ENCODE measurements at regions not wholly inside any gene's neighbourhood (a gene's known extent, or its start where the extent isn't known, plus 50 kb on each side); places are given as distances from the start of the nearest gene placed in this dataset.

GRCh38 chr5:116696366-116696765, 121.7 kb upstream of the SEMA6A start:
- Histone ChIP-seq H3K36me3 (ENCODE audit: control insufficient read depth, insufficient read depth, low read length) (no peaks in the 10 kb centered on the region), H3K4me1 (ENCODE audit: control insufficient read depth, insufficient read depth, low read length) (peaks cover 15% of the 10 kb centered on the region), H3K9ac (ENCODE audit: low read length) (no peak overlapping the region), H3K27me3 (ENCODE audit: control insufficient read depth, insufficient read depth, low read length) (no peaks in the 10 kb centered on the region), H3K27ac (ENCODE audit: low read depth, low read length) (no peak overlapping the region), H3K9me3 (ENCODE audit: control insufficient read depth, insufficient read depth, low read depth, low read length) (no peaks in the 10 kb centered on the region), H3K4me3 (ENCODE audit: low read depth, low read length) (no peak overlapping the region)

GRCh38 chr5:116695681-116696080, 121.1 kb upstream of the SEMA6A start:
- Histone ChIP-seq H3K27ac (ENCODE audit: low read depth, low read length) (no peak overlapping the region), H3K27me3 (ENCODE audit: control insufficient read depth, insufficient read depth, low read length) (no peaks in the 10 kb centered on the region), H3K36me3 (ENCODE audit: control insufficient read depth, insufficient read depth, low read length) (no peaks in the 10 kb centered on the region), H3K4me3 (ENCODE audit: low read depth, low read length) (no peak overlapping the region), H3K9ac (ENCODE audit: low read length) (no peak overlapping the region), H3K4me1 (ENCODE audit: control insufficient read depth, insufficient read depth, low read length) (peaks cover 15% of the 10 kb centered on the region), H3K9me3 (ENCODE audit: control insufficient read depth, insufficient read depth, low read depth, low read length) (no peaks in the 10 kb centered on the region)

GRCh38 chr5:116686438-116686837, 111.8 kb upstream of the SEMA6A start:
- Histone ChIP-seq H3K9me3 (ENCODE audit: control insufficient read depth, insufficient read depth, low read depth, low read length) (no peaks in the 10 kb centered on the region), H3K36me3 (ENCODE audit: control insufficient read depth, insufficient read depth, low read length) (no peaks in the 10 kb centered on the region), H3K27ac (ENCODE audit: low read depth, low read length) (no peak overlapping the region), H3K9ac (ENCODE audit: low read length) (no peak overlapping the region), H3K4me3 (ENCODE audit: low read depth, low read length) (no peak overlapping the region), H3K4me1 (ENCODE audit: control insufficient read depth, insufficient read depth, low read length) (peaks cover 7% of the 10 kb centered on the region; the same call in 1 of the 2 replicates), H3K27me3 (ENCODE audit: control insufficient read depth, insufficient read depth, low read length) (no peaks in the 10 kb centered on the region)

- H3K9me3 ChIP-seq (ENCODE audit: control insufficient read depth, insufficient read depth, low read depth, low read length): no peaks in the 10 kb centered on the region
- H3K36me3 ChIP-seq (ENCODE audit: control insufficient read depth, insufficient read depth, low read length): no peaks in the 10 kb centered on the region
- H3K4me3 ChIP-seq (ENCODE audit: low read depth, low read length): no peak overlapping the region
- H3K27ac ChIP-seq (ENCODE audit: low read depth, low read length): no peak overlapping the region
- H3K9ac ChIP-seq (ENCODE audit: low read length): no peak overlapping the region
- H3K27me3 ChIP-seq (ENCODE audit: control insufficient read depth, insufficient read depth, low read length): no peaks in the 10 kb centered on the region
- peaks cover 7% of the 10 kb centered on the region; the same call in 1 of the 2 replicates for H3K4me1 ChIP-seq (ENCODE audit: control insufficient read depth, insufficient read depth, low read length)
These were observed 111.3 kb upstream of the SEMA6A start for GRCh38 chr5:116685931-116686330.

GRCh38 chr5:116685069-116685468, 110.4 kb upstream of the SEMA6A start:
- Histone ChIP-seq H3K9ac (ENCODE audit: low read length) (no peak overlapping the region), H3K4me1 (ENCODE audit: control insufficient read depth, insufficient read depth, low read length) (peaks cover 7% of the 10 kb centered on the region; the same call in 1 of the 2 replicates), H3K36me3 (ENCODE audit: control insufficient read depth, insufficient read depth, low read length) (no peaks in the 10 kb centered on the region), H3K4me3 (ENCODE audit: low read depth, low read length) (no peak overlapping the region), H3K27ac (ENCODE audit: low read depth, low read length) (no peak overlapping the region), H3K27me3 (ENCODE audit: control insufficient read depth, insufficient read depth, low read length) (no peaks in the 10 kb centered on the region), H3K9me3 (ENCODE audit: control insufficient read depth, insufficient read depth, low read depth, low read length) (no peaks in the 10 kb centered on the region)

- H3K4me1 ChIP-seq (ENCODE audit: control insufficient read depth, insufficient read depth, low read length): peaks cover 3% of the 10 kb centered on the region; the same call in 1 of the 2 replicates
- H3K27ac ChIP-seq (ENCODE audit: low read depth, low read length): no peak overlapping the region
- no peak overlapping the region for H3K9ac ChIP-seq (ENCODE audit: low read length)
- H3K36me3 ChIP-seq (ENCODE audit: control insufficient read depth, insufficient read depth, low read length): no peaks in the 10 kb centered on the region
- H3K4me3 ChIP-seq (ENCODE audit: low read depth, low read length): no peak overlapping the region
- H3K27me3 ChIP-seq (ENCODE audit: control insufficient read depth, insufficient read depth, low read length): no peaks in the 10 kb centered on the region
- H3K9me3 ChIP-seq (ENCODE audit: control insufficient read depth, insufficient read depth, low read depth, low read length): no peaks in the 10 kb centered on the region
These were observed 106.9 kb upstream of the SEMA6A start for GRCh38 chr5:116681334-116682013.

- H3K4me1 ChIP-seq (ENCODE audit: control insufficient read depth, insufficient read depth, low read length): peaks cover 2% of the 10 kb centered on the region; the same call in 1 of the 2 replicates
- no peak overlapping the region for H3K27ac ChIP-seq (ENCODE audit: low read depth, low read length)
- no peaks in the 10 kb centered on the region for H3K36me3 ChIP-seq (ENCODE audit: control insufficient read depth, insufficient read depth, low read length)
- H3K9me3 ChIP-seq (ENCODE audit: control insufficient read depth, insufficient read depth, low read depth, low read length): no peaks in the 10 kb centered on the region
- H3K4me3 ChIP-seq (ENCODE audit: low read depth, low read length): no peak overlapping the region
- no peaks in the 10 kb centered on the region for H3K27me3 ChIP-seq (ENCODE audit: control insufficient read depth, insufficient read depth, low read length)
- H3K9ac ChIP-seq (ENCODE audit: low read length): no peak overlapping the region
These were observed 100.9 kb upstream of the SEMA6A start for GRCh38 chr5:116675626-116675910.

- H3K9me3 ChIP-seq (ENCODE audit: control insufficient read depth, insufficient read depth, low read depth, low read length): no peaks in the 10 kb centered on the region
- H3K36me3 ChIP-seq (ENCODE audit: control insufficient read depth, insufficient read depth, low read length): no peaks in the 10 kb centered on the region
- H3K27ac ChIP-seq (ENCODE audit: low read depth, low read length): no peak overlapping the region
- H3K9ac ChIP-seq (ENCODE audit: low read length): no peak overlapping the region
- no peak overlapping the region for H3K4me3 ChIP-seq (ENCODE audit: low read depth, low read length)
- H3K27me3 ChIP-seq (ENCODE audit: control insufficient read depth, insufficient read depth, low read length): no peaks in the 10 kb centered on the region
- peaks cover 2% of the 10 kb centered on the region; the same call in 1 of the 2 replicates for H3K4me1 ChIP-seq (ENCODE audit: control insufficient read depth, insufficient read depth, low read length)
These were observed 100.4 kb upstream of the SEMA6A start for GRCh38 chr5:116674881-116675625.

- Histone ChIP-seq H3K27ac (ENCODE audit: low read depth, low read length) (no peak overlapping the region), H3K9ac (ENCODE audit: low read length) (no peak overlapping the region), H3K4me1 (ENCODE audit: control insufficient read depth, insufficient read depth, low read length) (peaks cover 2% of the 10 kb centered on the region; the same call in 1 of the 2 replicates), H3K36me3 (ENCODE audit: control insufficient read depth, insufficient read depth, low read length) (no peaks in the 10 kb centered on the region), H3K4me3 (ENCODE audit: low read depth, low read length) (no peak overlapping the region), H3K27me3 (ENCODE audit: control insufficient read depth, insufficient read depth, low read length) (no peaks in the 10 kb centered on the region), H3K9me3 (ENCODE audit: control insufficient read depth, insufficient read depth, low read depth, low read length) (no peaks in the 10 kb centered on the region)
These were observed 98.8 kb upstream of the SEMA6A start for GRCh38 chr5:116673453-116673852.

- H3K27me3 ChIP-seq (ENCODE audit: control insufficient read depth, insufficient read depth, low read length): no peaks in the 10 kb centered on the region
- H3K4me3 ChIP-seq (ENCODE audit: low read depth, low read length): no peak overlapping the region
- no peaks in the 10 kb centered on the region for H3K9me3 ChIP-seq (ENCODE audit: control insufficient read depth, insufficient read depth, low read depth, low read length)
- no peak overlapping the region for H3K27ac ChIP-seq (ENCODE audit: low read depth, low read length)
- no peaks in the 10 kb centered on the region for H3K36me3 ChIP-seq (ENCODE audit: control insufficient read depth, insufficient read depth, low read length)
- H3K4me1 ChIP-seq (ENCODE audit: control insufficient read depth, insufficient read depth, low read length): peaks cover 2% of the 10 kb centered on the region; the same call in 1 of the 2 replicates
- H3K9ac ChIP-seq (ENCODE audit: low read length): no peak overlapping the region
These were observed 97.6 kb upstream of the SEMA6A start for GRCh38 chr5:116672203-116672602.

- Histone ChIP-seq H3K4me1 (ENCODE audit: control insufficient read depth, insufficient read depth, low read length) (peaks cover 2% of the 10 kb centered on the region; the same call in 1 of the 2 replicates), H3K9me3 (ENCODE audit: control insufficient read depth, insufficient read depth, low read depth, low read length) (no peaks in the 10 kb centered on the region), H3K27ac (ENCODE audit: low read depth, low read length) (no peak overlapping the region), H3K4me3 (ENCODE audit: low read depth, low read length) (no peak overlapping the region), H3K36me3 (ENCODE audit: control insufficient read depth, insufficient read depth, low read length) (no peaks in the 10 kb centered on the region), H3K9ac (ENCODE audit: low read length) (no peak overlapping the region), H3K27me3 (ENCODE audit: control insufficient read depth, insufficient read depth, low read length) (no peaks in the 10 kb centered on the region)
These were observed 96.7 kb upstream of the SEMA6A start for GRCh38 chr5:116671211-116671736.
